HCT116 (cell line): ENCODE measurements at regions not wholly inside any gene's neighbourhood (a gene's known extent, or its start where the extent isn't known, plus 50 kb on each side); places are given as distances from the start of the nearest gene placed in this dataset.

Experiments
- ATAC-seq: fragments of 200-7000 bp; cut with Tn5 transposase; 2 replicates; pipeline ENCODE4 v1.9.1; 2020; ENCODE audit warnings: mild to moderate bottlenecking, moderate library complexity
- BruUV-seq: library from RNA; stranded (reverse); fragments of 400-500 nt; replicated peaks from 2 replicates; lab custom pipeline; 2021; lab: Mats Ljungman, UMichigan
- CTCF ChIA-PET: fragments of 300-600 bp; sonication (Branson Sonifier 250); formaldehyde crosslinking; loops from one replicate; lab custom pipeline; 2021; ENCODE audit warnings: antibody characterized with exemption; lab: Charles Lee
- POLR2A ChIA-PET: fragments of 300-600, 350-600 bp; sonication (Branson Sonifier 250); formaldehyde crosslinking; loops from one replicate; lab custom pipeline; 2021; ENCODE audit warnings: antibody characterized with exemption; lab: Charles Lee
- RAD21 ChIA-PET, 2 experiments: fragments of 300-600 bp; sonication (Branson Sonifier 250); formaldehyde crosslinking; loops; one replicate each; lab custom pipeline; 2023; ENCODE audit warnings: low total read pairs in 2 of 2; ENCODE audit not compliant: uncharacterized antibody in 2 of 2, unreplicated experiment in 2 of 2, low non-redundant PET in 1 of 2; lab: Charles Lee
- DNase-seq: peaks from one replicate; pipeline ENCODE4 v3.0.0-alpha.2; 2010; ENCODE audit warnings: low read depth, low spot score
- H2AFZ ChIP-seq: fragments of 200-600 bp; shearing (Covaris generic), sonication (generic); 2 replicates; pipeline ENCODE4 v1.6.1; 2017; ENCODE audit warnings: low read depth, mixed run types, mixed read lengths, antibody characterized with exemption, low read length; ENCODE audit not compliant: poor library complexity, severe bottlenecking
- H3K27ac ChIP-seq: 2 replicates; pipeline ENCODE4 v1.5.1; 2012; ENCODE audit warnings: low read depth, low read length
- H3K27me3 ChIP-seq: fragments of 200-600 bp; sonication (generic); 2 replicates; pipeline ENCODE4 v1.6.1; 2016; ENCODE audit warnings: mixed run types, low read length, mixed read lengths; ENCODE audit not compliant: insufficient read depth
- H3K36me3 ChIP-seq, 2 experiments: fragments of 200-500 bp in 1 of 2; fragments of 200-600 bp in 1 of 2; sonication (Bioruptor generic) in 1 of 2; sonication (generic) in 1 of 2; 2 replicates each; pipeline versions ENCODE4 v1.5.1 to v1.6.1; 2014 to 2016; ENCODE audit warnings: low read length in 2 of 2, inconsistent platforms in 1 of 2, mixed read lengths in 1 of 2, mixed run types in 1 of 2; ENCODE audit not compliant: insufficient read depth in 2 of 2, control insufficient read depth in 1 of 2
- H3K4me1 ChIP-seq, 2 experiments: fragments of 200-600 bp in 1 of 2; sonication (generic) in 1 of 2; 2 replicates each; pipeline versions ENCODE4 v1.5.1 to v1.6.1; 2012 to 2017; ENCODE audit warnings: low read length in 2 of 2, inconsistent platforms in 1 of 2, mild to moderate bottlenecking in 1 of 2, mixed read lengths in 1 of 2, mixed run types in 1 of 2, moderate library complexity in 1 of 2; ENCODE audit not compliant: insufficient read depth in 2 of 2, control insufficient read depth in 1 of 2
- H3K4me2 ChIP-seq: fragments of 200-600 bp; sonication (generic); 2 replicates; pipeline ENCODE4 v1.6.1; 2017; ENCODE audit warnings: mixed run types, low read length, mixed read lengths
- H3K4me3 ChIP-seq, 2 experiments: fragments of 200-600 bp in 1 of 2; sonication (generic) in 1 of 2; replicated peaks in 1 of 2; 2 replicates each; pipeline ENCODE4 v1.5.1; 2011 to 2016; ENCODE audit warnings: low read length in 2 of 2, control low read depth in 1 of 2, low read depth in 1 of 2, mild to moderate bottlenecking in 1 of 2, mixed read lengths in 1 of 2, mixed run types in 1 of 2
- H3K79me2 ChIP-seq: fragments of 200-600 bp; sonication (generic); 2 replicates; pipeline ENCODE4 v1.6.1; 2017; ENCODE audit warnings: mild to moderate bottlenecking, mixed run types, low read length, moderate library complexity, mixed read lengths; ENCODE audit not compliant: insufficient read depth
- H3K9ac ChIP-seq: fragments of 200-600 bp; sonication (generic); 2 replicates; pipeline ENCODE4 v1.6.1; 2016; ENCODE audit warnings: low read length, mixed read lengths
- H3K9me2 ChIP-seq: fragments of 200-600 bp; sonication (generic), shearing (Covaris generic); 2 replicates; pipeline ENCODE4 v1.6.1; 2017; ENCODE audit warnings: mixed run types, mild to moderate bottlenecking, moderate library complexity; ENCODE audit not compliant: insufficient read depth
- H3K9me3 ChIP-seq, 2 experiments: fragments of 200-500 bp in 1 of 2; fragments of 200-600 bp in 1 of 2; sonication (Bioruptor generic) in 1 of 2; sonication (generic) in 1 of 2; 2 replicates each; pipeline ENCODE4 v1.6.1; 2014 to 2017; ENCODE audit warnings: low read length in 2 of 2, mixed read lengths in 2 of 2, inconsistent platforms in 1 of 2, low read depth in 1 of 2, mild to moderate bottlenecking in 1 of 2, mixed run types in 1 of 2, moderate library complexity in 1 of 2; ENCODE audit not compliant: control insufficient read depth in 1 of 2, insufficient read depth in 1 of 2
- H4K20me1 ChIP-seq: fragments of 200-600 bp; sonication (generic), shearing (Covaris generic); 2 replicates; pipeline ENCODE4 v1.6.1; 2017; ENCODE audit warnings: mixed run types, mild to moderate bottlenecking, moderate library complexity; ENCODE audit not compliant: insufficient read depth
- CEBPB ChIP-seq: IDR thresholded peaks from 2 replicates; pipeline ENCODE4 v1.6.1; 2012; ENCODE audit warnings: low read depth
- EGR1 ChIP-seq: IDR thresholded peaks from 2 replicates; pipeline ENCODE4 v1.6.1; 2012; ENCODE audit warnings: low read depth
- ELF1 ChIP-seq: IDR thresholded peaks from 2 replicates; pipeline ENCODE4 v1.6.1; 2012; ENCODE audit warnings: low read depth, borderline replicate concordance
- EZH2phosphoT487 ChIP-seq: fragments of 200-600 bp; IDR thresholded peaks from 2 replicates; pipeline ENCODE4 v1.6.1; 2018; ENCODE audit warnings: antibody characterized with exemption, borderline replicate concordance
- FOSL1 ChIP-seq: IDR thresholded peaks from 2 replicates; pipeline ENCODE4 v1.6.1; 2012; ENCODE audit warnings: low read depth
- JUND ChIP-seq: IDR thresholded peaks from 2 replicates; pipeline ENCODE4 v1.6.1; 2012
- POLR2A ChIP-seq: IDR thresholded peaks from 2 replicates; pipeline ENCODE4 v1.7.0; 2011; ENCODE audit warnings: borderline replicate concordance; ENCODE audit not compliant: insufficient read depth, insufficient read length; ENCODE audit errors: extremely low read depth
- SP1 ChIP-seq: IDR thresholded peaks from 2 replicates; pipeline ENCODE4 v1.6.1; 2012; ENCODE audit warnings: low read depth
- TCF7L2 ChIP-seq: IDR thresholded peaks from 2 replicates; pipeline ENCODE4 v1.7.0; 2011; ENCODE audit warnings: borderline replicate concordance, inconsistent platforms; ENCODE audit not compliant: insufficient read depth, insufficient read length; ENCODE audit errors: extremely low read depth
- YY1 ChIP-seq: IDR thresholded peaks from 2 replicates; pipeline ENCODE4 v1.6.1; 2011; ENCODE audit warnings: low read length, low read depth, moderate library complexity, mild to moderate bottlenecking; ENCODE audit not compliant: insufficient replicate concordance; ENCODE audit errors: extremely low read depth
- ZNF274 ChIP-seq: fragments of 200-500 bp; sonication (Bioruptor generic); IDR thresholded peaks from 2 replicates; pipeline ENCODE4 v1.6.1; 2014; ENCODE audit warnings: mild to moderate bottlenecking, low read depth, low read length, inconsistent platforms
- intact Hi-C: fragments of 100-400 bp; cut with micrococcal nuclease; formaldehyde crosslinking; loops from 2 replicates; pipeline ENCODE4 v1.10.0; 2022
- TF ChIP-seq, protein P1 (sequence below): IDR thresholded peaks from 2 replicates; pipeline ENCODE4 v1.6.1; 2011; ENCODE audit warnings: mild to moderate bottlenecking, low read length, moderate library complexity; ENCODE audit not compliant: insufficient replicate concordance; ENCODE audit errors: extremely low read depth
- TF ChIP-seq, protein P2 (sequence below): IDR thresholded peaks from 2 replicates; pipeline ENCODE4 v1.6.1; 2012

DNA sequence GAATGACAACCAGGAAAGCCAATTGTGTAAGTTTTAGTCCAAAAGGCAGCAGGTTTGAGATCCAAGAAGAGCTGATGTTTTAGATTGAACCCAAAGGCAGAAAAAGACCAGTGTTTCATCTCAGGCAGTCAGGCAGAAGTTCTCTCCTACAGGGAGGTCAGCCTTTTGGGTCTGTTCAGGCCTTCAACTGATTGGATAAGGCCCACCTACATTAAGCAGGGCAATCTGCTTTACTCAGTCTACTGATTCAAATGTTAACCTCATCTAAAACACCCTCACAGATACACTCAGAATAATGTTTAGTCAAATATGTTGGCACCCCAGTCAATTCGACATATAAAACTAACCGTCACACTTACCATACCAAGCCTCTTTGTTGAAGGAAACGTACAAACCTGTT, 134.2 kb upstream of the NEIL3 start:
- H3K36me3 ChIP-seq = no peaks in the 10 kb centered on the region
- no peak for DNase-seq
- H3K4me1 ChIP-seq = no peaks in the 10 kb centered on the region
- no peaks in the 10 kb centered on the region for H3K9me3 ChIP-seq
- H3K27me3 ChIP-seq = no peaks in the 10 kb centered on the region
- no peak overlapping the region for H2AFZ ChIP-seq
- H3K27ac ChIP-seq = no peak overlapping the region
- ChIA-PET RAD21 (no interaction called here), POLR2A (no interaction called here), CTCF (no interaction called here)
- no peak overlapping the region for H3K9ac ChIP-seq
- ATAC-seq = no peak
- no peaks in the 10 kb centered on the region for H4K20me1 ChIP-seq
- intact Hi-C loops = no loop called here
- H3K4me3 ChIP-seq = no peak overlapping the region
- no peak overlapping the region for H3K4me2 ChIP-seq
- no peaks in the 10 kb centered on the region for H3K79me2 ChIP-seq
- H3K9me2 ChIP-seq = no peaks in the 10 kb centered on the region
- no peak for TF ChIP-seq EGR1
- TF ChIP-seq POLR2A = no peak
- TF ChIP-seq ZNF274 = no peak
- TF ChIP-seq EZH2phosphoT487 = no peak
- TF ChIP-seq SP1 = no peak
- no TSS peak for BruUV-seq

DNA sequence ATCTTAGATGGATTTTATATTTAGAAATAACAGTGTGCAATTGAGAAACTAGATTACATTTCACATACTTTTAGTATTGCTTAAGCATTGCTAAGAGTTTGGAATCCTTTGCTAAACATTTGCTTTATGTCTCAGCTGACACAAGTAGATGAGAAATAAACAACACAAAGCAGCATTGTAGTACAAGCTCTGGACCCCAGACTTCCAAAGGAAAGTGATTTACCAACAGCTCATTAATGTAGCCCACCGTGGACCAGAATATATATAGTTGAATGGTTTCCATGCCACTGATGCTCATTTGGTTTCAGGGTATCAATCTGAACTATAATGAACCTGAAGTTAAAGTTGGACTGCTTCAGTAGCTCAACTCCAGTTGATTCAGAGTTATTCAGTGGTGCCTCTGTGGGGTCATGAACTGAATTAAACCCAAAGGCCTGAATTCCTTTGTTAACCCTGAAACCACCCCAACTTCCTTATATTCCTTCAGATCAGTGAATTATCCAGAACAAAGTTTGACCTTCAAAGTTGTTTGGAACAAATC, 132.1 kb upstream of the NEIL3 start:
- Histone ChIP-seq H3K9me3 (no peaks in the 10 kb centered on the region), H3K4me2 (no peak overlapping the region), H3K27me3 (no peaks in the 10 kb centered on the region), H3K4me1 (no peaks in the 10 kb centered on the region), H3K36me3 (no peaks in the 10 kb centered on the region), H3K4me3 (no peak overlapping the region), H3K79me2 (no peaks in the 10 kb centered on the region), H3K9ac (no peak overlapping the region), H2AFZ (no peak overlapping the region), H3K27ac (no peak overlapping the region), H4K20me1 (no peaks in the 10 kb centered on the region), H3K9me2 (no peaks in the 10 kb centered on the region)
- POLR2A ChIA-PET = no interaction called here
- ATAC-seq (no peak), DNase-seq (no peak)
- TF ChIP-seq EGR1 = no peak
- TF ChIP-seq TCF7L2 = no peak
- TF ChIP-seq ELF1 = no peak
- no peak for TF ChIP-seq JUND
- no peak for TF ChIP-seq YY1
- TF ChIP-seq CEBPB = no peak
- TF ChIP-seq, protein P1, sequence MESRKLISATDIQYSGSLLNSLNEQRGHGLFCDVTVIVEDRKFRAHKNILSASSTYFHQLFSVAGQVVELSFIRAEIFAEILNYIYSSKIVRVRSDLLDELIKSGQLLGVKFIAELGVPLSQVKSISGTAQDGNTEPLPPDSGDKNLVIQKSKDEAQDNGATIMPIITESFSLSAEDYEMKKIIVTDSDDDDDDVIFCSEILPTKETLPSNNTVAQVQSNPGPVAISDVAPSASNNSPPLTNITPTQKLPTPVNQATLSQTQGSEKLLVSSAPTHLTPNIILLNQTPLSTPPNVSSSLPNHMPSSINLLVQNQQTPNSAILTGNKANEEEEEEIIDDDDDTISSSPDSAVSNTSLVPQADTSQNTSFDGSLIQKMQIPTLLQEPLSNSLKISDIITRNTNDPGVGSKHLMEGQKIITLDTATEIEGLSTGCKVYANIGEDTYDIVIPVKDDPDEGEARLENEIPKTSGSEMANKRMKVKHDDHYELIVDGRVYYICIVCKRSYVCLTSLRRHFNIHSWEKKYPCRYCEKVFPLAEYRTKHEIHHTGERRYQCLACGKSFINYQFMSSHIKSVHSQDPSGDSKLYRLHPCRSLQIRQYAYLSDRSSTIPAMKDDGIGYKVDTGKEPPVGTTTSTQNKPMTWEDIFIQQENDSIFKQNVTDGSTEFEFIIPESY = no peak
- TF ChIP-seq, protein P2, sequence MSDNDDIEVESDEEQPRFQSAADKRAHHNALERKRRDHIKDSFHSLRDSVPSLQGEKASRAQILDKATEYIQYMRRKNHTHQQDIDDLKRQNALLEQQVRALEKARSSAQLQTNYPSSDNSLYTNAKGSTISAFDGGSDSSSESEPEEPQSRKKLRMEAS = no peak
- no peak for TF ChIP-seq FOSL1
- RAD21 ChIA-PET = no interaction called here
- CTCF ChIA-PET = no interaction called here
- no TSS peak for BruUV-seq
- intact Hi-C loops = no loop called here
